Activated CD8-positive, alpha-beta T cell treated with anti-CD3 and anti-CD28 coated beads for 36 hours (primary cell): ENCODE measurements at regions not wholly inside any gene's neighbourhood (a gene's known extent, or its start where the extent isn't known, plus 50 kb on each side); places are given as distances from the start of the nearest gene placed in this dataset.
"Not testable (repeated sequence)": the region's sequence is repeated elsewhere in the genome, so short reads cannot be mapped to it uniquely, and the experiment has no call there.

Experiments
- ATAC-seq: fragments of 200-7000 bp; cut with Tn5 transposase; one replicate; pipeline ENCODE4 v1.10.0; 2021; ENCODE audit warnings: mild to moderate bottlenecking, moderate library complexity
- CTCF ChIA-PET: fragments of 350-600 bp; sonication (Branson Sonifier 250); formaldehyde crosslinking; loops from one replicate; lab custom pipeline; 2021; ENCODE audit warnings: antibody characterized with exemption; lab: Charles Lee
- POLR2A ChIA-PET: fragments of 350-600 bp; sonication (Branson Sonifier 250); formaldehyde crosslinking; loops from one replicate; lab custom pipeline; 2021; ENCODE audit warnings: antibody characterized with exemption; lab: Charles Lee
- DNase-seq: peaks from one replicate; pipeline ENCODE4 v3.0.0-alpha.2; 2020
- H3K27ac Mint-ChIP-seq: one replicate; pipeline ENCODE4 v1.8.0; 2021; ENCODE audit warnings: mild to moderate bottlenecking, mixed read lengths
- H3K27me3 Mint-ChIP-seq: one replicate; pipeline ENCODE4 v1.8.0; 2021; ENCODE audit warnings: mixed read lengths
- H3K36me3 Mint-ChIP-seq: one replicate; pipeline ENCODE4 v1.8.0; 2021; ENCODE audit warnings: low read depth, mixed read lengths
- H3K4me1 Mint-ChIP-seq: one replicate; pipeline ENCODE4 v1.8.0; 2021; ENCODE audit warnings: low read depth, mixed read lengths
- H3K4me3 Mint-ChIP-seq: one replicate; pipeline ENCODE4 v1.8.0; 2021; ENCODE audit warnings: mild to moderate bottlenecking, moderate library complexity, mixed read lengths
- H3K9me3 Mint-ChIP-seq: one replicate; pipeline ENCODE4 v1.8.0; 2021; ENCODE audit warnings: mixed read lengths
- intact Hi-C: fragments of 100-400 bp; cut with micrococcal nuclease; formaldehyde crosslinking; loops from one replicate; pipeline ENCODE4 v1.10.0; 2022
- TF ChIP-seq, protein P1 (sequence below): fragments of 200-600 bp; IDR thresholded peaks from one replicate; pipeline ENCODE4 v1.8.0; 2022; ENCODE audit warnings: antibody characterized with exemption, mild to moderate bottlenecking

DNA sequence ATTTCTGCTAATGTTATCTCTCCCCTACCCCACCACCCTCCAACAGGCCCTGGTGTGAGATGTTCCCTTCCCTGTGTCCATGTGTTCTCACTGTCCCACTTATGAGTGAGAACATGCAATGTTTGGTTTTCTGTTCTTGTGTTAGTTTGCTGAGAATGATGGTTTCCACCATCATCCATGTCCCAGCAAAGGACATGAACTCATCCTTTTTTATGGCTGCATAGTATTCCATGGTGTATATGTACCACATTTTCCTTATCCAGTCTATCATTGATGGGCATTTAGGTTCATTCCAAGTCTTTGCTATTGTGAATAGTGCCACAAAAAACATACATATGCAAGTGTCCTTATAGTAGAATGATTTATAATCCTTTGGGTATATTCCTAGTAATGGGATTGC lies 104.5 kb downstream of the ZNF33B start:
- H3K27me3 Mint-ChIP-seq, H3K4me1 Mint-ChIP-seq, ATAC-seq, H3K4me3 Mint-ChIP-seq, intact Hi-C loops, POLR2A ChIA-PET, H3K27ac Mint-ChIP-seq, DNase-seq, CTCF ChIA-PET: not testable (repeated sequence)
- H3K9me3 Mint-ChIP-seq: peaks cover 61% of the 10 kb centered on the region
- H3K36me3 Mint-ChIP-seq: peaks cover 69% of the 10 kb centered on the region

DNA sequence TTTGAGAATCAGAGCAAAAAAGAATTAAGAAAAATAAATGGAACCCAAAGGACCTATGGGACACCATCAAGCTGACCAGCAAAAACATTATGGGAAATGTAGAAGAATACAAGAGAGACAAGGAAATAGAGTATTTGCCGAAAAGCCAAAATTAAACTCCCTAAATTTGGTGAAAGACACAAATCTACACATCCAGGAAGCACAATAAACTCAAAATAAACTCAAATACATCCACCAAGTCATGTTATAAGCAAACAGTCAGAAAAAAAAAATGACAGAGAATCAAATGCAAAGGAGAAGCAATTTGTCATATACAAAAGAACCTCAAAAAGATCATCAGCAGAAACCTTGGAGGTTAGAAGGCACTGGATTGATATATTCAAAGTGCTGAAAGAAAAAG lies 105.4 kb downstream of the ZNF33B start:
- CTCF ChIA-PET: no interaction called here

DNA sequence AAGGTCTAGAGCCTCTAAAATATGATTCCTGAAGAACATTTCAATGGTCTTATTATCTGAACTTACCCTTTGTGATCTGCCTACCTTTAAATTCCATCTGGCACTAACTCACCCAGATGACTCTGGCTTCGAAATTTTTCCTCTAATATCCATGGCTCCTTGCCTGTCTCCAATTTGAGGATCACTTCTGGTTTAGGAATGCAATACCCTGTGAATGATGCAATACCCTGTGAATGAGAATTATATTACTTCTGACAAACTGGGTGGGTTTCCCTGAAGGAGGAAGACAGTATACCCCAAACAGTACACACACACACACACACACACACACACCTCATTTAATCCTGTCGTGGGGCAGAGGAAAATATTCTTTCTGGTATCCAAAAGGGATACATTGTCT lies 115.3 kb downstream of the ZNF33B start:
- TF ChIP-seq, protein P1, sequence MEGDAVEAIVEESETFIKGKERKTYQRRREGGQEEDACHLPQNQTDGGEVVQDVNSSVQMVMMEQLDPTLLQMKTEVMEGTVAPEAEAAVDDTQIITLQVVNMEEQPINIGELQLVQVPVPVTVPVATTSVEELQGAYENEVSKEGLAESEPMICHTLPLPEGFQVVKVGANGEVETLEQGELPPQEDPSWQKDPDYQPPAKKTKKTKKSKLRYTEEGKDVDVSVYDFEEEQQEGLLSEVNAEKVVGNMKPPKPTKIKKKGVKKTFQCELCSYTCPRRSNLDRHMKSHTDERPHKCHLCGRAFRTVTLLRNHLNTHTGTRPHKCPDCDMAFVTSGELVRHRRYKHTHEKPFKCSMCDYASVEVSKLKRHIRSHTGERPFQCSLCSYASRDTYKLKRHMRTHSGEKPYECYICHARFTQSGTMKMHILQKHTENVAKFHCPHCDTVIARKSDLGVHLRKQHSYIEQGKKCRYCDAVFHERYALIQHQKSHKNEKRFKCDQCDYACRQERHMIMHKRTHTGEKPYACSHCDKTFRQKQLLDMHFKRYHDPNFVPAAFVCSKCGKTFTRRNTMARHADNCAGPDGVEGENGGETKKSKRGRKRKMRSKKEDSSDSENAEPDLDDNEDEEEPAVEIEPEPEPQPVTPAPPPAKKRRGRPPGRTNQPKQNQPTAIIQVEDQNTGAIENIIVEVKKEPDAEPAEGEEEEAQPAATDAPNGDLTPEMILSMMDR: no peak
- Mint-ChIP-seq H3K4me3 (no peak overlapping the region), H3K4me1 (no peaks in the 10 kb centered on the region), H3K9me3 (peaks cover 50% of the 10 kb centered on the region), H3K36me3 (peaks cover 68% of the 10 kb centered on the region), H3K27ac (no peak overlapping the region), H3K27me3 (no peaks in the 10 kb centered on the region)
- DNase-seq (no peak), ATAC-seq (no peak)
- POLR2A ChIA-PET: no interaction called here
- CTCF ChIA-PET: no interaction called here
- intact Hi-C loops: no loop called here

More for the DNA sequence above, 105.4 kb downstream of the ZNF33B start:
- no peak for ATAC-seq
- H3K27me3 Mint-ChIP-seq: no peaks in the 10 kb centered on the region
- H3K4me3 Mint-ChIP-seq: no peak overlapping the region
- no peak for DNase-seq
- intact Hi-C loops: no loop called here
- POLR2A ChIA-PET: no interaction called here
- peaks cover 55% of the 10 kb centered on the region for H3K9me3 Mint-ChIP-seq
- peaks cover 60% of the 10 kb centered on the region for H3K36me3 Mint-ChIP-seq
- no peaks in the 10 kb centered on the region for H3K4me1 Mint-ChIP-seq
- H3K27ac Mint-ChIP-seq: no peak overlapping the region
- TF ChIP-seq, protein P1: no peak

DNA sequence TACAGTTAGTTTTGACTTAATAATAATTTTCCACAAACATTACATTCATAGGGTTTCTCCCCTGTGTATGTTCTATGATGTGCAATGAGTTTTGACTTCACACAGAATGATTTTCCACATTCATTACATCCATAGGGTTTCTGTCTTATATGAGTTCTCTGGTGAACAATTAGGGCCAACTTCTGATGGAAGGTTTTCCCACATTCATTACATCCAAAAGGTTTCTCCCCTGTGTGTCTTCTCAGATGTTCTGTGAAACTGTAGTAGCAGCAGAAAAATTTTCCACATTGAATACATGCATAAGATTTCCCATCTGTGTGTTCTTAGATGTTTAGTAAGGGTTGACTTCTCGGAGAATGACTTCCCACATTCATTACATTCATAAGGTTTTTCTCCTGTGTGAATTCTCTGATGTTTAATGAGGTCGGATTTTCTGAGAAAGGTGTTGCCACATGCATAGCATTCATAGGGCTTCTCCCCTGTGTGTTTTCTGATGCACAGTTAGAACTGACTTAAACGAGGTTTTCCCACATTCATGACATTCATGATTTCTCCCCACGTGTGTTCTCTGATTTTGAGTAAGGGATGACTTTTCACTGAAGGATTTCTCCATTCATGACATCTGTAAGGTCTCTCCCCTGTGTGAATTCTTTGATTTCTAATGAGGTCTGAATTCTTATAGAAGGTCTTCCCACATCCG lies 118.5 kb downstream of the ZNF33B start:
- DNase-seq: no peak
- no peak for ATAC-seq
- Mint-ChIP-seq H3K9me3 (peaks cover 72% of the 10 kb centered on the region), H3K36me3 (peaks cover 67% of the 10 kb centered on the region), H3K27me3 (no peaks in the 10 kb centered on the region), H3K4me1 (no peaks in the 10 kb centered on the region), H3K27ac (no peak overlapping the region), H3K4me3 (no peak overlapping the region)
- CTCF ChIA-PET: no interaction called here
- TF ChIP-seq, protein P1: no peak
- POLR2A ChIA-PET: no interaction called here
- intact Hi-C loops: no loop called here

DNA sequence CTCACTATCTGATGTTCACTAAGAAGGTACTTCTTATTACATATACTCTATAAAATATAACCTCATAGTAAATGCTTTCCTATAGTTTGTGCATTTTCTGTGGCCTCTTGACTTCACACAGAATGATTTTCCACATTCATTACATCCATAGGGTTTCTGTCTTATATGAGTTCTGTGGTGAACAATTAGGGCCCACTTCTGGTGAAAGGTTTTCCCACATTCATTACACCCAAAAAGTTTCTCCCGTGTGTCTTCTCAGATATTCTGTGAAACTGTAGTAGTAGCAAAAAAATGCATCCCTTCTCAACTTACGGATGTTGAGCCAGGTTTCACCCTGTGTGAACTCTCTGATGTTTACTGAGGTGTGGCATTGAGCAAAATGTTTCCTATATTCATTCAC lies 119.3 kb downstream of the ZNF33B start:
- POLR2A ChIA-PET: no interaction called here
- no peak for DNase-seq
- H3K27me3 Mint-ChIP-seq: no peaks in the 10 kb centered on the region
- intact Hi-C loops: no loop called here
- TF ChIP-seq, protein P1: no peak
- H3K9me3 Mint-ChIP-seq: peaks cover 70% of the 10 kb centered on the region
- H3K36me3 Mint-ChIP-seq: peaks cover 61% of the 10 kb centered on the region
- CTCF ChIA-PET: no interaction called here
- no peaks in the 10 kb centered on the region for H3K4me1 Mint-ChIP-seq
- no peak for ATAC-seq
- no peak overlapping the region for H3K4me3 Mint-ChIP-seq
- no peak overlapping the region for H3K27ac Mint-ChIP-seq
